ENCODE measurements at regions not wholly inside any gene's neighbourhood (a gene's known extent, or its start where the extent isn't known, plus 50 kb on each side); places are given as distances from the start of the nearest gene placed in this dataset.
"Not testable (repeated sequence)": the region's sequence is repeated elsewhere in the genome, so short reads cannot be mapped to it uniquely, and the experiment has no call there.

GRCh38 chr1:117717980-117718379 lies 112.1 kb downstream of the TENT5C start:
- not testable (repeated sequence) for H3K36me3 ChIP-seq (replicated peaks; ENCODE audit: insufficient read depth, low read depth); H3K4me3 ChIP-seq; H2AFZ ChIP-seq; H4K20me1 ChIP-seq (ENCODE audit: insufficient read depth, poor library complexity, severe bottlenecking); H3K9me2 ChIP-seq (replicated peaks; ENCODE audit: insufficient read depth); DNase-seq (ENCODE audit: low spot score); H3K9me3 ChIP-seq (ENCODE audit: low read depth); H3K79me2 ChIP-seq; H3K4me2 ChIP-seq; H3K27ac ChIP-seq; H3K4me1 ChIP-seq (ENCODE audit: insufficient read depth); H3K27me3 ChIP-seq

- not testable (repeated sequence) for DNase-seq (ENCODE audit: low spot score); H3K79me2 ChIP-seq; H3K9me2 ChIP-seq (replicated peaks; ENCODE audit: insufficient read depth); H4K20me1 ChIP-seq (ENCODE audit: insufficient read depth, poor library complexity, severe bottlenecking); H3K27me3 ChIP-seq; H3K36me3 ChIP-seq (replicated peaks; ENCODE audit: insufficient read depth, low read depth); H3K9me3 ChIP-seq (ENCODE audit: low read depth); H3K27ac ChIP-seq; H3K4me2 ChIP-seq; H2AFZ ChIP-seq; H3K4me1 ChIP-seq (ENCODE audit: insufficient read depth); H3K4me3 ChIP-seq
- WGBS (ENCODE audit: low lambda C conversion rate, missing lambda C conversion rate), result 96% methylated on average over 2 of the region's 2 CpGs
These were observed 112.7 kb downstream of the TENT5C start for GRCh38 chr1:117718596-117718995.

GRCh38 chr1:117719004-117719403 lies 113.2 kb downstream of the TENT5C start:
- H4K20me1 ChIP-seq (ENCODE audit: insufficient read depth, poor library complexity, severe bottlenecking), result no peaks in the 10 kb centered on the region
- no peaks in the 10 kb centered on the region for H3K4me1 ChIP-seq (ENCODE audit: insufficient read depth)
- no peaks in the 10 kb centered on the region for H3K36me3 ChIP-seq (replicated peaks; ENCODE audit: insufficient read depth, low read depth)
- H3K9me3 ChIP-seq (ENCODE audit: low read depth), result no peaks in the 10 kb centered on the region
- 97% methylated on average over 1 of the region's 1 CpG for WGBS (ENCODE audit: low lambda C conversion rate, missing lambda C conversion rate)
- no peak overlapping the region for H3K4me2 ChIP-seq
- H3K27me3 ChIP-seq, result no peaks in the 10 kb centered on the region
- no peaks in the 10 kb centered on the region for H3K79me2 ChIP-seq
- H3K27ac ChIP-seq, result no peak overlapping the region
- no peaks in the 10 kb centered on the region for H3K9me2 ChIP-seq (replicated peaks; ENCODE audit: insufficient read depth)
- TF ChIP-seq EZH2phosphoT487 (IDR thresholded peaks at IDR 0.05; ENCODE audit: low read depth, severe bottlenecking, unreplicated experiment) (no peak), CTCF (IDR thresholded peaks at IDR 0.05; ENCODE audit: poor library complexity) (no peak), EZH2 (IDR thresholded peaks at IDR 0.05; ENCODE audit: borderline replicate concordance) (no peak)
- no peak overlapping the region for H2AFZ ChIP-seq
- H3K4me3 ChIP-seq, result no peak overlapping the region
- DNase-seq (ENCODE audit: low spot score), result no peak

GRCh38 chr1:117732065-117732797 lies 126.4 kb downstream of the TENT5C start:
- H3K9me3 ChIP-seq (ENCODE audit: low read depth), result no peaks in the 10 kb centered on the region
- no peak overlapping the region for H3K4me3 ChIP-seq
- H3K27me3 ChIP-seq, result no peaks in the 10 kb centered on the region
- DNase-seq (ENCODE audit: low spot score), result no peak
- no peak overlapping the region for H3K4me2 ChIP-seq
- H3K4me1 ChIP-seq (ENCODE audit: insufficient read depth), result peaks cover 8% of the 10 kb centered on the region
- no peak for TF ChIP-seq EZH2phosphoT487 (IDR thresholded peaks at IDR 0.05; ENCODE audit: low read depth, severe bottlenecking, unreplicated experiment)
- no peak for TF ChIP-seq CTCF (IDR thresholded peaks at IDR 0.05; ENCODE audit: poor library complexity)
- no peak for TF ChIP-seq EZH2 (IDR thresholded peaks at IDR 0.05; ENCODE audit: borderline replicate concordance)
- H3K79me2 ChIP-seq, result no peaks in the 10 kb centered on the region
- H2AFZ ChIP-seq, result no peak overlapping the region
- no peak overlapping the region for H3K27ac ChIP-seq
- H3K36me3 ChIP-seq (replicated peaks; ENCODE audit: insufficient read depth, low read depth), result no peaks in the 10 kb centered on the region
- H4K20me1 ChIP-seq (ENCODE audit: insufficient read depth, poor library complexity, severe bottlenecking), result no peaks in the 10 kb centered on the region
- no peaks in the 10 kb centered on the region for H3K9me2 ChIP-seq (replicated peaks; ENCODE audit: insufficient read depth)
- WGBS (ENCODE audit: low lambda C conversion rate, missing lambda C conversion rate), result 88% methylated on average over 4 of the region's 4 CpGs

All from hepatocyte (in vitro differentiated cells).